Smooth muscle cell (in vitro differentiated cells): ENCODE measurements at regions not wholly inside any gene's neighbourhood (a gene's known extent, or its start where the extent isn't known, plus 50 kb on each side); places are given as distances from the start of the nearest gene placed in this dataset.

Experiments used
- DNase-seq: peaks from one replicate; lab custom pipeline; 2025; ENCODE audit not compliant: unreplicated experiment; lab: John Stamatoyannopoulos, UW
- H2AFZ ChIP-seq: fragments of 200-600 bp; sonication (generic); 2 replicates; pipeline ENCODE4 v1.6.0; 2016; ENCODE audit warnings: antibody characterized with exemption, low read depth, mild to moderate bottlenecking
- H3F3A ChIP-seq: fragments of 200-600 bp; sonication (generic); 2 replicates; pipeline ENCODE4 v1.6.0; 2017; ENCODE audit warnings: antibody characterized with exemption, low read depth
- H3K27ac ChIP-seq: fragments of 200-600 bp; sonication (generic); 2 replicates; pipeline ENCODE4 v1.5.1; 2016; ENCODE audit warnings: low read depth, mild to moderate bottlenecking
- H3K27me3 ChIP-seq: fragments of 200-600 bp; sonication (generic); 2 replicates; pipeline ENCODE4 v1.6.1; 2016; ENCODE audit warnings: low read depth, mild to moderate bottlenecking
- H3K36me3 ChIP-seq: fragments of 200-600 bp; sonication (generic); 2 replicates; pipeline ENCODE4 v1.5.1; 2016; ENCODE audit warnings: low read depth
- H3K4me1 ChIP-seq: fragments of 200-600 bp; sonication (generic); 2 replicates; pipeline ENCODE4 v1.5.1; 2016; ENCODE audit warnings: low read depth
- H3K4me2 ChIP-seq: fragments of 200-600 bp; sonication (generic); 2 replicates; pipeline ENCODE4 v1.6.0; 2016; ENCODE audit warnings: mild to moderate bottlenecking
- H3K4me3 ChIP-seq: fragments of 200-600 bp; sonication (generic); 2 replicates; pipeline ENCODE4 v1.5.1; 2016; ENCODE audit warnings: mild to moderate bottlenecking
- H3K79me2 ChIP-seq: fragments of 200-600 bp; sonication (generic); 2 replicates; pipeline ENCODE4 v1.6.0; 2016; ENCODE audit warnings: low read depth, mild to moderate bottlenecking
- H3K9ac ChIP-seq: fragments of 200-600 bp; sonication (generic); 2 replicates; pipeline ENCODE4 v1.6.0; 2016; ENCODE audit warnings: low read depth
- H3K9me3 ChIP-seq: fragments of 200-600 bp; sonication (generic); replicated peaks from 2 replicates; pipeline ENCODE4 v1.5.1; 2016; ENCODE audit warnings: low read depth
- H4K20me1 ChIP-seq: fragments of 200-600 bp; sonication (generic); 2 replicates; pipeline ENCODE4 v1.6.0; 2016; ENCODE audit warnings: low read depth
- WGBS: methylation state at CpG from one replicate; pipeline ENCODE4 v1.1.7; 2016; ENCODE audit warnings: low lambda C conversion rate; 5-methylcytosine and 5-hydroxymethylcytosine counted together
- TF ChIP-seq, protein P1 (sequence below): fragments of 200-600 bp; sonication (generic); IDR thresholded peaks from 2 replicates; pipeline ENCODE4 v1.5.1; 2017; ENCODE audit warnings: borderline replicate concordance, mild to moderate bottlenecking, antibody characterized with exemption; ENCODE audit not compliant: insufficient read depth, poor library complexity, severe bottlenecking

DNA sequence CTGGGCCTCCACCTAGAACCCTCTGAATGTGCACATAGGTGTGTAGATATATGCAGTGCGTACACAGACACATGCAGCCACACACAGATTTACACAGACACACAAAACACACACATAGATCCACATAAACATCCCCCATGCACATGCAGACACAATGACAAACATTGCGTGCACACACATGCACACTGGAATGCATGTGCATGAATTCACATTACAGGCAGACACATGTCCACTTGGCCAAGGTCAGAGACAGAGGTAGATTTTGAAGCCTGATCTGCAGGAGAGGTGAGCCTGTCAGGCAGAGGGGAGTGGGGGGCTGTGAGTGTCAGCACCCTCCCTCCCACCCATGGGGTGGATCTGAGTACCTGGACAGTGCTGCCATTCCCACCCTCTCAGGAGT, 338.5 kb downstream of the PTPRU start:
- Histone ChIP-seq H3K36me3 (no peaks in the 10 kb centered on the region), H3K4me1 (peaks cover 4% of the 10 kb centered on the region)
- 83% methylated on average over 2 of the region's 2 CpGs for WGBS

DNA sequence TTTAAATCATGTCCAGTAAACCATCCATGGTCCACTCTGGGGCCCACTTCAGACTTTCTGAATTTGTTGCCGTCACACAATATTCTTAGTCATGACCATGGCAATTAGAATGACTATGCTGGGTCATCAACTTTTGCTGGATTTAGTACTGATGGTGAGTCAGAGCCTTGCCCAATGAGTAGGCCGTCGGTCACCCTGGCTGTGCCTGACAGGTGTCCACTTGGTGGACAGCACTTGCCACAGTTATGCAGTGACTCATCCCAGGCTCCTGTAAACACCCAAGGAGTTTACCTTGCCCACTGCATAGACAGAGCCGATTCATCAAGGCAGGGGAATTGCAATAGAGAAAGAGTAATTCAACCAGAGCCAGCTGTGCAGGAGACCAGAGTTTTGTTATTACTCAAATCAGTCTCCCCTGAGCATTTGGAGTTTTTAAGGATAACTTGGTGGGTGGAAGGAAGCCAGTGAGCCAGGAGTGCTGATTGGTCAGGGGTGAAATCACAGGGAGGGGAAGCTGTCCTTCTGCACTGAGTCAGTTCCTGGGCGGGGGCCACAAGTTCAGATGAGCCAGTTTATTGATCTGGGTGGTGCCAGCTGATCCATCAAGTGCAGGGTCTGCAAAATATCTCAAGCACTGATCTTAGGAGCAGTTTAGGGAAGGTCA, 333.8 kb downstream of the PTPRU start:
- no peaks in the 10 kb centered on the region for H3K36me3 ChIP-seq
- H3K4me1 ChIP-seq, result no peaks in the 10 kb centered on the region
- H3K4me2 ChIP-seq, result no peak overlapping the region
- H3K27ac ChIP-seq, result peak overlapping the region; percentile 58
- TF ChIP-seq, protein P1, sequence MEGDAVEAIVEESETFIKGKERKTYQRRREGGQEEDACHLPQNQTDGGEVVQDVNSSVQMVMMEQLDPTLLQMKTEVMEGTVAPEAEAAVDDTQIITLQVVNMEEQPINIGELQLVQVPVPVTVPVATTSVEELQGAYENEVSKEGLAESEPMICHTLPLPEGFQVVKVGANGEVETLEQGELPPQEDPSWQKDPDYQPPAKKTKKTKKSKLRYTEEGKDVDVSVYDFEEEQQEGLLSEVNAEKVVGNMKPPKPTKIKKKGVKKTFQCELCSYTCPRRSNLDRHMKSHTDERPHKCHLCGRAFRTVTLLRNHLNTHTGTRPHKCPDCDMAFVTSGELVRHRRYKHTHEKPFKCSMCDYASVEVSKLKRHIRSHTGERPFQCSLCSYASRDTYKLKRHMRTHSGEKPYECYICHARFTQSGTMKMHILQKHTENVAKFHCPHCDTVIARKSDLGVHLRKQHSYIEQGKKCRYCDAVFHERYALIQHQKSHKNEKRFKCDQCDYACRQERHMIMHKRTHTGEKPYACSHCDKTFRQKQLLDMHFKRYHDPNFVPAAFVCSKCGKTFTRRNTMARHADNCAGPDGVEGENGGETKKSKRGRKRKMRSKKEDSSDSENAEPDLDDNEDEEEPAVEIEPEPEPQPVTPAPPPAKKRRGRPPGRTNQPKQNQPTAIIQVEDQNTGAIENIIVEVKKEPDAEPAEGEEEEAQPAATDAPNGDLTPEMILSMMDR, result no peak
- no peaks in the 10 kb centered on the region for H3F3A ChIP-seq
- H3K9ac ChIP-seq, result no peak overlapping the region
- H3K79me2 ChIP-seq, result no peaks in the 10 kb centered on the region
- no peaks in the 10 kb centered on the region for H4K20me1 ChIP-seq
- H3K27me3 ChIP-seq, result no peaks in the 10 kb centered on the region
- H3K9me3 ChIP-seq, result peaks cover 3% of the 10 kb centered on the region
- DNase-seq, result no peak
- no peak overlapping the region for H3K4me3 ChIP-seq
- WGBS, result 57% methylated on average over 5 of the region's 5 CpGs
- no peak overlapping the region for H2AFZ ChIP-seq

More for the DNA sequence above, 338.5 kb downstream of the PTPRU start:
- Histone ChIP-seq H3K27me3 (no peaks in the 10 kb centered on the region), H3K4me2 (no peak overlapping the region), H4K20me1 (no peaks in the 10 kb centered on the region), H3K9ac (no peak overlapping the region), H2AFZ (no peak overlapping the region), H3K27ac (no peak overlapping the region), H3K9me3 (no peaks in the 10 kb centered on the region), H3F3A (no peaks in the 10 kb centered on the region), H3K4me3 (no peak overlapping the region), H3K79me2 (no peaks in the 10 kb centered on the region)
- DNase-seq, result no peak
- TF ChIP-seq, protein P1, result no peak

DNA sequence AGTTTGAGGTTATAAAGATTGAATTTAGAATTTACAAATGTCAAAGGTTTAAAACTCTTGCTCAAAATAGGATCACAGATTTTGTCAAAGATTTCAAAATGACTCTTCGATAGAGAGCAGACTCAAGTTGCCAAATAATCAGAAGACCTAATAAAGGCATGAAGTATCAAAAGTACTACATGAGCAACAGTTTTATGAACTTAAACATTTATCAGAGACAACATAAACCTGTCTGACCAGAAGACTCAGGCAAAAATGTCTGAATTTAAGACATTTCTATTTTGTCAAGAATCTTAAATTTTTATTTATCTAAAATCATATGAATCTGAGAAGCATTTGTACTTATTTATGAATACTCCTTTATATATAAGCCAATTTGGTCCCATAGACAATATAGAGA, 330.9 kb downstream of the PTPRU start:
- Histone ChIP-seq H3K4me3 (no peak overlapping the region), H3K27ac (no peak overlapping the region), H3K9ac (no peak overlapping the region), H3K9me3 (peaks cover 10% of the 10 kb centered on the region), H3K36me3 (no peaks in the 10 kb centered on the region), H4K20me1 (no peaks in the 10 kb centered on the region), H3K4me2 (no peak overlapping the region), H3K27me3 (no peaks in the 10 kb centered on the region), H2AFZ (no peak overlapping the region), H3F3A (no peaks in the 10 kb centered on the region), H3K4me1 (no peaks in the 10 kb centered on the region), H3K79me2 (no peaks in the 10 kb centered on the region)
- TF ChIP-seq, protein P1, result no peak
- WGBS, result 77% methylated on average over 1 of the region's 1 CpG
- no peak for DNase-seq

DNA sequence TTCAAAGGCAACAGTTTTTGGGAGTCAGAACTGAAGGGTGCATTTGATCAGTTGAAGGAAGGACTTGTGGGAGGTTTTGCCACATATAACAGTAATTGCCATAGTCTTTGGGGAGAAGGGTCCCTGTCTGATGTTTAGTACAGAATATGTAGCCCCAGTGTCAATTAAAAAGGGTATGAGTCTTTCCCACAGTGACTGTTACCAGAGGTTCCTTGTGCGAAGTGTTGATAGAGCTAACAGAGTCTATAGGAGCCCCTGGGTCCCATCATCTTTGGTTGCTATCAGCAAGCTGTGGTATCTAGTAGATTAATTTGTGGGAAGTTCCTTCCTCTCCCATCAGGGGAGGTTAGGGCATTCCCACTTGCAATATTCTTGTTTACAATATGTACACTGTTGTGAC, 329.2 kb downstream of the PTPRU start:
- Histone ChIP-seq H3K4me3 (no peak overlapping the region), H3K36me3 (no peaks in the 10 kb centered on the region), H4K20me1 (no peaks in the 10 kb centered on the region), H2AFZ (no peak overlapping the region), H3K79me2 (no peaks in the 10 kb centered on the region), H3K9me3 (peaks cover 10% of the 10 kb centered on the region), H3K9ac (no peak overlapping the region), H3F3A (no peaks in the 10 kb centered on the region), H3K4me2 (no peak overlapping the region), H3K27ac (no peak overlapping the region), H3K4me1 (no peaks in the 10 kb centered on the region), H3K27me3 (no peaks in the 10 kb centered on the region)
- TF ChIP-seq, protein P1, result no peak
- WGBS, result 96% methylated on average over 1 of the region's 1 CpG
- DNase-seq, result no peak
